A673 (cell line): ENCODE measurements at regions not wholly inside any gene's neighbourhood (a gene's known extent, or its start where the extent isn't known, plus 50 kb on each side); places are given as distances from the start of the nearest gene placed in this dataset.

Experiments used
- BruUV-seq: library from RNA; stranded (reverse); fragments of 400-500 nt; replicated peaks from 2 replicates; lab custom pipeline; 2021; lab: Mats Ljungman, UMichigan
- CTCF ChIA-PET: fragments of 300-600 bp; sonication (Branson Sonifier 250); formaldehyde crosslinking; loops from one replicate; lab custom pipeline; 2022; ENCODE audit warnings: antibody characterized with exemption; lab: Charles Lee
- POLR2A ChIA-PET: fragments of 300-600 bp; sonication (Branson Sonifier 250); formaldehyde crosslinking; loops from one replicate; lab custom pipeline; 2022; ENCODE audit warnings: antibody characterized with exemption; ENCODE audit not compliant: low non-redundant PET; lab: Charles Lee
- DNase-seq: peaks from one replicate; pipeline ENCODE4 v3.0.0-alpha.2; 2015; ENCODE audit warnings: low spot score
- H3K27ac ChIP-seq: fragments of 200-600 bp; sonication (generic); 2 replicates; pipeline ENCODE4 v1.5.1; 2016; ENCODE audit warnings: mixed run types, low read depth, mild to moderate bottlenecking, mixed read lengths, antibody characterized with exemption, low read length; ENCODE audit not compliant: poor library complexity, severe bottlenecking
- H3K27me3 ChIP-seq: fragments of 200-600 bp; sonication (generic); replicated peaks from 2 replicates; pipeline ENCODE4 v1.6.1; 2017; ENCODE audit warnings: mixed run types, low read depth, mild to moderate bottlenecking, mixed read lengths, antibody characterized with exemption, low read length; ENCODE audit not compliant: insufficient read depth, poor library complexity
- H3K36me3 ChIP-seq: fragments of 200-600 bp; sonication (generic); 2 replicates; pipeline ENCODE4 v1.6.1; 2016; ENCODE audit warnings: mixed run types, mild to moderate bottlenecking, mixed read lengths, antibody characterized with exemption, low read length; ENCODE audit not compliant: insufficient read depth, poor library complexity, severe bottlenecking
- H3K4me1 ChIP-seq: fragments of 200-600 bp; sonication (generic); 2 replicates; pipeline ENCODE4 v1.6.1; 2017; ENCODE audit warnings: mixed run types, mild to moderate bottlenecking, mixed read lengths, antibody characterized with exemption, low read length; ENCODE audit not compliant: insufficient read depth, poor library complexity, severe bottlenecking
- H3K4me3 ChIP-seq: fragments of 200-600 bp; sonication (generic); 2 replicates; pipeline ENCODE4 v1.5.1; 2016; ENCODE audit warnings: low read depth, mixed run types, mild to moderate bottlenecking, mixed read lengths, low read length; ENCODE audit not compliant: poor library complexity, severe bottlenecking
- H3K9me3 ChIP-seq: fragments of 200-600 bp; sonication (generic); 2 replicates; pipeline ENCODE4 v1.6.1; 2016; ENCODE audit warnings: mixed run types, low read depth, mild to moderate bottlenecking, mixed read lengths, antibody characterized with exemption, low read length; ENCODE audit not compliant: poor library complexity, severe bottlenecking
- CTCF ChIP-seq: fragments of 300-800, 200-600 bp; sonication (generic); conservative IDR thresholded peaks from 2 replicates; pipeline ENCODE4 v1.5.1; 2017; ENCODE audit warnings: low read depth, mild to moderate bottlenecking, antibody characterized with exemption, low read length, moderate library complexity, mixed read lengths
- EZH2 ChIP-seq: fragments of 200-600 bp; sonication (generic); IDR thresholded peaks from 2 replicates; pipeline ENCODE4 v1.6.1; 2017; ENCODE audit warnings: borderline replicate concordance, low read depth, mild to moderate bottlenecking, mixed read lengths, antibody characterized with exemption, low read length; ENCODE audit not compliant: poor library complexity, severe bottlenecking
- intact Hi-C: fragments of 100-400 bp; cut with micrococcal nuclease; formaldehyde crosslinking; loops from one replicate; pipeline ENCODE4 v1.10.0; 2022; ENCODE audit not compliant: unreplicated experiment

- no TSS peak for BruUV-seq
- H3K27me3 ChIP-seq, result peaks cover 6% of the 10 kb centered on the region
- H3K4me1 ChIP-seq, result no peaks in the 10 kb centered on the region
- H3K4me3 ChIP-seq, result no peak overlapping the region
- ChIA-PET CTCF (no interaction called here), POLR2A (no interaction called here)
- H3K36me3 ChIP-seq, result no peaks in the 10 kb centered on the region
- TF ChIP-seq CTCF (no peak), EZH2 (no peak)
- no peak for DNase-seq
- no peak overlapping the region for H3K27ac ChIP-seq
- intact Hi-C loops, result no loop called here
- no peaks in the 10 kb centered on the region for H3K9me3 ChIP-seq
Observed at GRCh38 chr1:213409971-213410370, 358.9 kb downstream of the RPS6KC1 start.

- no peak overlapping the region for H3K4me3 ChIP-seq
- H3K27ac ChIP-seq, result no peak overlapping the region
- no peaks in the 10 kb centered on the region for H3K4me1 ChIP-seq
- no peaks in the 10 kb centered on the region for H3K36me3 ChIP-seq
- no peak for DNase-seq
- no peaks in the 10 kb centered on the region for H3K9me3 ChIP-seq
- TF ChIP-seq CTCF (no peak), EZH2 (no peak)
- ChIA-PET CTCF (no interaction called here), POLR2A (no interaction called here)
- H3K27me3 ChIP-seq, result peaks cover 39% of the 10 kb centered on the region
- no TSS peak for BruUV-seq
- intact Hi-C loops, result no loop called here
Observed at GRCh38 chr1:213414346-213414745, 363.3 kb downstream of the RPS6KC1 start.

GRCh38 chr1:213414911-213415310, 363.9 kb downstream of the RPS6KC1 start:
- POLR2A ChIA-PET, result no interaction called here
- H3K4me1 ChIP-seq, result no peaks in the 10 kb centered on the region
- DNase-seq, result no peak
- H3K36me3 ChIP-seq, result no peaks in the 10 kb centered on the region
- peaks cover 44% of the 10 kb centered on the region for H3K27me3 ChIP-seq
- CTCF ChIA-PET, result no interaction called here
- intact Hi-C loops, result no loop called here
- H3K9me3 ChIP-seq, result no peaks in the 10 kb centered on the region
- no peak overlapping the region for H3K27ac ChIP-seq
- H3K4me3 ChIP-seq, result no peak overlapping the region
- TF ChIP-seq CTCF (no peak), EZH2 (no peak)
- no TSS peak for BruUV-seq
